ENCODE measurements at regions not wholly inside any gene's neighbourhood (a gene's known extent, or its start where the extent isn't known, plus 50 kb on each side); places are given as distances from the start of the nearest gene placed in this dataset.
A peak's percentile ranks its signal among the peaks of the same experiment; 100 is the strongest.

- H3K4me3 ChIP-seq (replicated peaks in 1 of 3), result no peak overlapping the region
- H3K36me3 ChIP-seq, result no peaks in the 10 kb centered on the region
- H3K27ac ChIP-seq, result no peak overlapping the region
- no peaks in the 10 kb centered on the region for H3K9me3 ChIP-seq
- DNase-seq, result no peak
- H3K4me1 ChIP-seq, result no peaks in the 10 kb centered on the region
- 84 to 93% methylated on average over 2 of the region's 2 CpGs for WGBS, 2 donors
- no peaks in the 10 kb centered on the region for H3K27me3 ChIP-seq
- intact Hi-C loops (cut with DNase I), result no loop called here
- no peak for TF ChIP-seq POLR2A (IDR thresholded peaks at IDR 0.05)
- peak in 1 of 6 experiments; percentile 6 for TF ChIP-seq CTCF (IDR thresholded peaks at IDR 0.05)
Observed at GRCh38 chr6:119720160-119720559, 370.6 kb upstream of the MAN1A1 start.

GRCh38 chr6:119717942-119718341 is 368.4 kb upstream of the MAN1A1 start:
- WGBS, 2 donors, result 85 to 89% methylated on average over 2 of the region's 2 CpGs
- Histone ChIP-seq H3K27me3 (no peaks in the 10 kb centered on the region), H3K36me3 (no peaks in the 10 kb centered on the region), H3K4me3 (replicated peaks in 1 of 3) (no peak overlapping the region), H3K27ac (no peak overlapping the region), H3K4me1 (no peaks in the 10 kb centered on the region), H3K9me3 (no peaks in the 10 kb centered on the region)
- no peak for DNase-seq
- TF ChIP-seq CTCF (IDR thresholded peaks at IDR 0.05), result no peak
- TF ChIP-seq POLR2A (IDR thresholded peaks at IDR 0.05), result no peak
- intact Hi-C loops (cut with DNase I), result no loop called here

- no peak overlapping the region for H3K4me3 ChIP-seq (replicated peaks in 1 of 3)
- intact Hi-C loops (cut with DNase I), result no loop called here
- no peak overlapping the region for H3K27ac ChIP-seq
- WGBS, 2 donors, result 86 to 92% methylated on average over 2 of the region's 2 CpGs
- no peaks in the 10 kb centered on the region for H3K27me3 ChIP-seq
- TF ChIP-seq CTCF (IDR thresholded peaks at IDR 0.05) (no peak), POLR2A (IDR thresholded peaks at IDR 0.05) (no peak)
- no peaks in the 10 kb centered on the region for H3K9me3 ChIP-seq
- H3K36me3 ChIP-seq, result no peaks in the 10 kb centered on the region
- DNase-seq, result no peak
- H3K4me1 ChIP-seq, result no peaks in the 10 kb centered on the region
Observed at GRCh38 chr6:119716668-119717270, 367.2 kb upstream of the MAN1A1 start.

- no peak for DNase-seq
- intact Hi-C loops (cut with DNase I), result no loop called here
Observed at GRCh38 chr6:119713903-119714302, 364.3 kb upstream of the MAN1A1 start.

GRCh38 chr6:119686644-119687043 is 337.1 kb upstream of the MAN1A1 start:
- no peaks in the 10 kb centered on the region for H3K9me3 ChIP-seq
- no peaks in the 10 kb centered on the region for H3K4me1 ChIP-seq
- no peak overlapping the region for H3K27ac ChIP-seq
- no peaks in the 10 kb centered on the region for H3K27me3 ChIP-seq
- DNase-seq, result no peak
- TF ChIP-seq CTCF (IDR thresholded peaks at IDR 0.05), result no peak
- no peak for TF ChIP-seq POLR2A (IDR thresholded peaks at IDR 0.05)
- intact Hi-C loops (cut with DNase I), result no loop called here
- 82 to 87% methylated on average over 1 of the region's 1 CpG for WGBS, 2 donors
- H3K36me3 ChIP-seq, result no peaks in the 10 kb centered on the region
- H3K4me3 ChIP-seq (replicated peaks in 1 of 3), result no peak overlapping the region

More at GRCh38 chr6:119713903-119714302, 364.3 kb upstream of the MAN1A1 start:
- TF ChIP-seq POLR2A (IDR thresholded peaks at IDR 0.05) (no peak), CTCF (IDR thresholded peaks at IDR 0.05) (no peak)
- H3K4me1 ChIP-seq, result no peaks in the 10 kb centered on the region
- H3K27ac ChIP-seq, result no peak overlapping the region
- H3K4me3 ChIP-seq (replicated peaks in 1 of 3), result no peak overlapping the region
- H3K27me3 ChIP-seq, result no peaks in the 10 kb centered on the region
- no peaks in the 10 kb centered on the region for H3K36me3 ChIP-seq
- no peaks in the 10 kb centered on the region for H3K9me3 ChIP-seq
